Suprapubic skin (tissue), 4 donors: ENCODE measurements at regions not wholly inside any gene's neighbourhood (a gene's known extent, or its start where the extent isn't known, plus 50 kb on each side); places are given as distances from the start of the nearest gene placed in this dataset.

Experiments
- POLR2A ChIP-seq, 2 donors: fragments of 450-650 bp; IDR thresholded peaks; one replicate each; pipeline ENCODE4 v1.6.1; 2017; ENCODE audit warnings: antibody characterized with exemption in 2 of 2, mild to moderate bottlenecking in 2 of 2, moderate library complexity in 2 of 2
- POLR2AphosphoS5 ChIP-seq, 3 donors: sonication (generic); formaldehyde crosslinking; IDR thresholded peaks; one replicate each; pipeline ENCODE4 v1.6.1; 2017; ENCODE audit warnings: antibody characterized with exemption in 3 of 3
- TF ChIP-seq, protein P1 (sequence below), 2 donors: fragments of 200-600 bp in 1 of 2; fragments of 450-650 bp in 1 of 2; sonication (generic) in 1 of 2; IDR thresholded peaks; one replicate each; pipeline ENCODE4 v1.5.1; 2016 to 2019; ENCODE audit warnings: antibody characterized with exemption in 2 of 2, mild to moderate bottlenecking in 1 of 2, moderate library complexity in 1 of 2

DNA sequence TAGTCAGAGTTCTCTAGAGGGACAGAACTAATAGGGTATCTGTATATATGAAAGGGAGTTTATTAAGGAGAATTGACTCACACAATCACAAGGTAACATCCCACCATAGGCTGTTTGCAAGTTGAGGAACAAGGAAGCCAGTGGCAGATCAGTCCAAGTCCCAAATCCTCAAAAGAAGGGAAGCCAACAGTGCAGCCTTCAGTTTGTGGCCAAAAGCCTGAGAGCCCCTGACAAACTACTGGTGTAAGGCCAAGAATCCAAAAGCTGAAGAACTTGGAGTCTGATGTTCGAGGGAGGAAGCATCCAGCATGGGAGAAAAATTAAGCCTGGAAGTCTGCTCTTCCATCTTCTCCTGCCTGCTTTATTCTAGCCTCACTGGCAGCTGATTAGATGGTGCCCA is 1107.2 kb upstream of the CELF2 start:
- TF ChIP-seq POLR2A (IDR thresholded peaks at IDR 0.05) (no peak), POLR2AphosphoS5 (IDR thresholded peaks at IDR 0.05) (no peak)
- TF ChIP-seq, protein P1, sequence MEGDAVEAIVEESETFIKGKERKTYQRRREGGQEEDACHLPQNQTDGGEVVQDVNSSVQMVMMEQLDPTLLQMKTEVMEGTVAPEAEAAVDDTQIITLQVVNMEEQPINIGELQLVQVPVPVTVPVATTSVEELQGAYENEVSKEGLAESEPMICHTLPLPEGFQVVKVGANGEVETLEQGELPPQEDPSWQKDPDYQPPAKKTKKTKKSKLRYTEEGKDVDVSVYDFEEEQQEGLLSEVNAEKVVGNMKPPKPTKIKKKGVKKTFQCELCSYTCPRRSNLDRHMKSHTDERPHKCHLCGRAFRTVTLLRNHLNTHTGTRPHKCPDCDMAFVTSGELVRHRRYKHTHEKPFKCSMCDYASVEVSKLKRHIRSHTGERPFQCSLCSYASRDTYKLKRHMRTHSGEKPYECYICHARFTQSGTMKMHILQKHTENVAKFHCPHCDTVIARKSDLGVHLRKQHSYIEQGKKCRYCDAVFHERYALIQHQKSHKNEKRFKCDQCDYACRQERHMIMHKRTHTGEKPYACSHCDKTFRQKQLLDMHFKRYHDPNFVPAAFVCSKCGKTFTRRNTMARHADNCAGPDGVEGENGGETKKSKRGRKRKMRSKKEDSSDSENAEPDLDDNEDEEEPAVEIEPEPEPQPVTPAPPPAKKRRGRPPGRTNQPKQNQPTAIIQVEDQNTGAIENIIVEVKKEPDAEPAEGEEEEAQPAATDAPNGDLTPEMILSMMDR (IDR thresholded peaks at IDR 0.05), result no peak
